Type B pancreatic cell (in vitro differentiated cells): ENCODE measurements at regions not wholly inside any gene's neighbourhood (a gene's known extent, or its start where the extent isn't known, plus 50 kb on each side); places are given as distances from the start of the nearest gene placed in this dataset.

ENCODE experiments used
- DNase-seq: peaks from one replicate; pipeline ENCODE4 v3.0.0; 2021; ENCODE audit warnings: mixed read lengths; ENCODE audit not compliant: unreplicated experiment; ENCODE audit errors: extremely low spot score
- H3K27ac Mint-ChIP-seq: 2 replicates; pipeline ENCODE4 v1.8.0; 2021; ENCODE audit warnings: mild to moderate bottlenecking, mixed read lengths
- H3K27me3 Mint-ChIP-seq: 2 replicates; pipeline ENCODE4 v1.8.0; 2021; ENCODE audit warnings: mixed read lengths
- H3K36me3 Mint-ChIP-seq: 2 replicates; pipeline ENCODE4 v1.8.0; 2021; ENCODE audit warnings: mixed read lengths
- H3K4me1 Mint-ChIP-seq: one replicate; pipeline ENCODE4 v1.8.0; 2021; ENCODE audit warnings: mixed read lengths; ENCODE audit not compliant: unreplicated experiment
- H3K4me3 Mint-ChIP-seq: 2 replicates; pipeline ENCODE4 v1.8.0; 2021; ENCODE audit warnings: mild to moderate bottlenecking, mixed read lengths
- H3K9me3 Mint-ChIP-seq: 2 replicates; pipeline ENCODE4 v1.8.0; 2021; ENCODE audit warnings: mixed read lengths
- TF ChIP-seq, protein P1 (sequence below): fragments of 200-600 bp; sonication (generic); conservative IDR thresholded peaks from 2 replicates; pipeline ENCODE4 v1.5.0; 2021; ENCODE audit warnings: antibody characterized with exemption, mild to moderate bottlenecking

DNA sequence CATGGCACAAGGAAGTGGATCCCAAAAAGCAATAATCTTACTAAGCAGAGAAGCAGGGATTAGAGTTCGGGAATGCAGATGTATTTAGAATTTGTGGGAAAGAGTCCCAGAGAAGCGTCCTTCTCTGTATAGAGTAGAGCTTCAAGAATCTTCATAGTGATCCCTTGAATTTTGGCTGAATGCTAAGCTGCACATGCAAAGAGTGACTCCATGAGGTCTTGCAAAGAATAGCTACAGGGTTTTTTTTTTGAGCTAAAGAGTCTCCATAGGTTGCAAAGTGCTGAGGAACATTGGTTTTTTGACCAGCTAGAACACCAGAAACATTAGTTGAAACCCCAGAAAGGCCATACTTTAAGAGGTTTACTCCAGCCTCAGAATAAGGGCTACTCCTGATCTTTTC lies 206.7 kb downstream of the CTH start:
- H3K36me3 Mint-ChIP-seq: no peaks in the 10 kb centered on the region
- DNase-seq: no peak
- no peak overlapping the region for H3K27ac Mint-ChIP-seq
- TF ChIP-seq, protein P1, sequence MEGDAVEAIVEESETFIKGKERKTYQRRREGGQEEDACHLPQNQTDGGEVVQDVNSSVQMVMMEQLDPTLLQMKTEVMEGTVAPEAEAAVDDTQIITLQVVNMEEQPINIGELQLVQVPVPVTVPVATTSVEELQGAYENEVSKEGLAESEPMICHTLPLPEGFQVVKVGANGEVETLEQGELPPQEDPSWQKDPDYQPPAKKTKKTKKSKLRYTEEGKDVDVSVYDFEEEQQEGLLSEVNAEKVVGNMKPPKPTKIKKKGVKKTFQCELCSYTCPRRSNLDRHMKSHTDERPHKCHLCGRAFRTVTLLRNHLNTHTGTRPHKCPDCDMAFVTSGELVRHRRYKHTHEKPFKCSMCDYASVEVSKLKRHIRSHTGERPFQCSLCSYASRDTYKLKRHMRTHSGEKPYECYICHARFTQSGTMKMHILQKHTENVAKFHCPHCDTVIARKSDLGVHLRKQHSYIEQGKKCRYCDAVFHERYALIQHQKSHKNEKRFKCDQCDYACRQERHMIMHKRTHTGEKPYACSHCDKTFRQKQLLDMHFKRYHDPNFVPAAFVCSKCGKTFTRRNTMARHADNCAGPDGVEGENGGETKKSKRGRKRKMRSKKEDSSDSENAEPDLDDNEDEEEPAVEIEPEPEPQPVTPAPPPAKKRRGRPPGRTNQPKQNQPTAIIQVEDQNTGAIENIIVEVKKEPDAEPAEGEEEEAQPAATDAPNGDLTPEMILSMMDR: no peak
- no peaks in the 10 kb centered on the region for H3K4me1 Mint-ChIP-seq
- peaks cover 5% of the 10 kb centered on the region for H3K27me3 Mint-ChIP-seq
- H3K4me3 Mint-ChIP-seq: no peak overlapping the region
- H3K9me3 Mint-ChIP-seq: no peaks in the 10 kb centered on the region

DNA sequence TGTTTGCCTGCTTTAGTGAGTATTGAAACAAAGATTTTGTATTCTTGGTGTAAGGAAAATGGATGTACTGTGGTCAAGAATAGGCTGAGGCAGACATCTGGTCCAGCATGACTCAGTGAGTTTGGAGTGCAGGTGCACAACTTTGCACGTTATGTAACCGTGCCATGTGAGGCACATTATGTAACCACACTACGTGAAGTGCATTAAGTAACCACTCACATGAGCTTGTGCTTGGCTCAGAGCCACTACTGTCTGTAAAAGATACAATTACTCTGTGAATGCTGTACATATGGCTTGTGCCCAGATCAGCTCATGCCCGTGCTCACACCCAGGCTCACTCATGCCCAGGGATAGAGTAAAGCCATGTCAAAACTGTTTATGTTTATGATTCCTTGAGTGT lies 216.8 kb downstream of the CTH start:
- Mint-ChIP-seq H3K4me3 (no peak overlapping the region), H3K9me3 (no peaks in the 10 kb centered on the region), H3K36me3 (no peaks in the 10 kb centered on the region), H3K27ac (no peak overlapping the region), H3K27me3 (no peaks in the 10 kb centered on the region), H3K4me1 (no peaks in the 10 kb centered on the region)
- TF ChIP-seq, protein P1: no peak
- DNase-seq: no peak

DNA sequence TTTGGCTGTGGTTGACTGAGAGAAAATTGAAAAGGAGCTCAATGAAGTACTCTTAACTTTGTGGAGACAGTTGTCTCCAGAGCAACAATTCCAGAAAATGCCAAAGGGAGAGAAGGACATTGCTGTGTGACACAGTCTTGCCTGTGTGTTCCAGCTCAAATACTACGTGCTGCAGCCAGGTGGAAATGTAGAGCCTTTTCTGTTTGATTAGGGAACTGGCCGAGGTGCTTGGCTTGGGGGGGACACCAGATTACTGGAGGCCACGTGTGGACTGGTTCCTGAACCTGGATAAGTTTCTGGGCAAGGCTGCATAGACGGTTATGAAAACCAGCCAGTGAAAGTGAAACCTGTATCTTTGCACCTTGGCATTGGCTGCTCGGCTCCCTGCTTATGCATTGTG lies 217.9 kb downstream of the CTH start:
- Mint-ChIP-seq H3K36me3 (no peaks in the 10 kb centered on the region), H3K9me3 (no peaks in the 10 kb centered on the region), H3K4me1 (no peaks in the 10 kb centered on the region), H3K27me3 (no peaks in the 10 kb centered on the region), H3K27ac (no peak overlapping the region), H3K4me3 (no peak overlapping the region)
- TF ChIP-seq, protein P1: no peak
- DNase-seq: no peak

DNA sequence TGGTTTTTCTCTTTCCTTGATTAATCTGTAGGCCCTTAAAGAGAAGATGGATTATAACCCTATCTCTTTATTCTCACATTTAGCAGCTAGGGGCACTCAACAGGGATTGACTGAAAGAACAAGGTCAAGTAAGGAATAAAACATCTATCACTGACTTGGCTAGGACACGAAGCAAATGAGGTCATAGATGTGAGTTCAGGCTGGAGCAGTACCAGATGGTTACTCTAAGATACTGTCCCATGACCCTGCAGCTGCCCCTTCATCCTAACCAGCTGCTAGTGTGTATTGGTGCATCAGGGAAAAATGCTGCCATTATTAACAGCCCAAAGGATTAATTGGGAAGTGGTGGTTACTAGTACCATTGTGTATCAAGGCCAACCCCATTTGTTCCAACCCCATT lies 221.9 kb downstream of the CTH start:
- peaks cover 8% of the 10 kb centered on the region for H3K27me3 Mint-ChIP-seq
- no peaks in the 10 kb centered on the region for H3K9me3 Mint-ChIP-seq
- TF ChIP-seq, protein P1: no peak
- no peak for DNase-seq
- no peaks in the 10 kb centered on the region for H3K4me1 Mint-ChIP-seq
- no peak overlapping the region for H3K27ac Mint-ChIP-seq
- no peaks in the 10 kb centered on the region for H3K36me3 Mint-ChIP-seq
- no peak overlapping the region for H3K4me3 Mint-ChIP-seq

DNA sequence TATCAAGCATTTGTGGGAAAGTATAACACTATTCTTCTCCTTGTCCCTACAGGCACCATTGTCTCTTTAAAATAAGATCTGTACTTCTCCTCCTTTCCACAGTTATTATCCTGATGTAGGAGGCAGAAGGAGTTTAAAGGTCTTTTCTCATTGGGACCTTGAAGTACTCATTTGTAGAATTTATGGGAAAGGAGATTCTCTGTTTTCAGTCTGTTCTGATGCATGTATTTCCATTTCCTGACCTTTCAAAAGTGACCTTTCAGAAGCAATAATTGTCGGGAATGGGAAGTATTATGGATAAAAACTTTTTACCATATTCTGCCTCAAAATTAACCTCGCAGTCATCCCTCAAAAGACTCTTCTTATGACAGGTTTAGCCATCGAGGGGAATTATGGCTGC lies 224.8 kb downstream of the CTH start:
- H3K4me3 Mint-ChIP-seq: no peak overlapping the region
- H3K27me3 Mint-ChIP-seq: peaks cover 8% of the 10 kb centered on the region
- DNase-seq: no peak
- H3K4me1 Mint-ChIP-seq: no peaks in the 10 kb centered on the region
- no peak overlapping the region for H3K27ac Mint-ChIP-seq
- TF ChIP-seq, protein P1: no peak
- H3K36me3 Mint-ChIP-seq: no peaks in the 10 kb centered on the region
- H3K9me3 Mint-ChIP-seq: no peaks in the 10 kb centered on the region

DNA sequence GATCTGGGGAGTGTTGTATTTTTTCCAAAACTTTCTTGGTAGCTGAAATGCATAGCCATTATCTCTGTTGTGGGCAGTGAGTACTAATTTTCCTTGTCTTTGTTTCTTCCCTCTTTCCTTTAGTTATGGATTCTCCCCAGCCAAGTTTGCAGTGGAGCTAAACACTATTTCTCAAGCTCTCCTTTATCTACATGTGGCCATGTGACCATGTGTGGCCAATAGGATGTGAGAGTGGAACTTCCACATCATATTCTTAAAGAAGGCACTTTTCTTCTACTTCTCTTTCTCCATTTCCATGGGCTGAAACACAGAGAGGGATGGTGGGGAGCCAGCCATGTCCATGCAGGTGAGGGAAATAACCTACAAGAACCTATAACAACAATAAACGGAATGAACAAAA lies 230.8 kb downstream of the CTH start:
- DNase-seq: no peak
- Mint-ChIP-seq H3K27me3 (peaks cover 4% of the 10 kb centered on the region), H3K36me3 (no peaks in the 10 kb centered on the region), H3K4me1 (no peaks in the 10 kb centered on the region), H3K9me3 (no peaks in the 10 kb centered on the region), H3K4me3 (no peak overlapping the region), H3K27ac (no peak overlapping the region)
- TF ChIP-seq, protein P1: no peak
